ENCODE measurements at regions not wholly inside any gene's neighbourhood (a gene's known extent, or its start where the extent isn't known, plus 50 kb on each side); places are given as distances from the start of the nearest gene placed in this dataset.

- Mint-ChIP-seq H3K4me3 (no peak overlapping the region), H3K36me3 (no peaks in the 10 kb centered on the region), H3K9me3 (peaks cover 13% of the 10 kb centered on the region), H3K27me3 (ENCODE audit: insufficient read depth, low read depth) (no peaks in the 10 kb centered on the region), H3K27ac (no peak overlapping the region), H3K4me1 (no peaks in the 10 kb centered on the region)
- H4K20me1 ChIP-seq (ENCODE audit: low read depth) = no peaks in the 10 kb centered on the region
- no peaks in the 10 kb centered on the region for H3K79me2 ChIP-seq (ENCODE audit: low read depth)
- no peak overlapping the region for H2AFZ ChIP-seq (replicated peaks)
- H3K4me3 ChIP-seq = no peak overlapping the region
- no peak overlapping the region for H3K4me2 ChIP-seq
- H3F3A ChIP-seq (ENCODE audit: low read depth) = no peaks in the 10 kb centered on the region
- no peaks in the 10 kb centered on the region for H3K36me3 ChIP-seq
- TF ChIP-seq EZH2 (IDR thresholded peaks at IDR 0.05) (no peak), EZH2phosphoT487 (IDR thresholded peaks at IDR 0.05) (no peak)
- TF ChIP-seq, protein P1, sequence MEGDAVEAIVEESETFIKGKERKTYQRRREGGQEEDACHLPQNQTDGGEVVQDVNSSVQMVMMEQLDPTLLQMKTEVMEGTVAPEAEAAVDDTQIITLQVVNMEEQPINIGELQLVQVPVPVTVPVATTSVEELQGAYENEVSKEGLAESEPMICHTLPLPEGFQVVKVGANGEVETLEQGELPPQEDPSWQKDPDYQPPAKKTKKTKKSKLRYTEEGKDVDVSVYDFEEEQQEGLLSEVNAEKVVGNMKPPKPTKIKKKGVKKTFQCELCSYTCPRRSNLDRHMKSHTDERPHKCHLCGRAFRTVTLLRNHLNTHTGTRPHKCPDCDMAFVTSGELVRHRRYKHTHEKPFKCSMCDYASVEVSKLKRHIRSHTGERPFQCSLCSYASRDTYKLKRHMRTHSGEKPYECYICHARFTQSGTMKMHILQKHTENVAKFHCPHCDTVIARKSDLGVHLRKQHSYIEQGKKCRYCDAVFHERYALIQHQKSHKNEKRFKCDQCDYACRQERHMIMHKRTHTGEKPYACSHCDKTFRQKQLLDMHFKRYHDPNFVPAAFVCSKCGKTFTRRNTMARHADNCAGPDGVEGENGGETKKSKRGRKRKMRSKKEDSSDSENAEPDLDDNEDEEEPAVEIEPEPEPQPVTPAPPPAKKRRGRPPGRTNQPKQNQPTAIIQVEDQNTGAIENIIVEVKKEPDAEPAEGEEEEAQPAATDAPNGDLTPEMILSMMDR (IDR thresholded peaks at IDR 0.05) = no peak
- no peak for DNase-seq (ENCODE audit: low spot score)
- no peaks in the 10 kb centered on the region for H3K9me3 ChIP-seq (ENCODE audit: low read depth)
- no peaks in the 10 kb centered on the region for H3K4me1 ChIP-seq
- H3K27ac ChIP-seq = no peak overlapping the region
- no peaks in the 10 kb centered on the region for H3K27me3 ChIP-seq
- H3K9ac ChIP-seq = no peak overlapping the region
These were observed 129.9 kb downstream of the GALC start for GRCh38 chr14:87863047-87863446.

GRCh38 chr14:87852107-87852506, 140.9 kb downstream of the GALC start:
- H3K36me3 ChIP-seq = no peaks in the 10 kb centered on the region
- no peak overlapping the region for H3K27ac ChIP-seq
- TF ChIP-seq EZH2 (IDR thresholded peaks at IDR 0.05) (no peak), EZH2phosphoT487 (IDR thresholded peaks at IDR 0.05) (no peak)
- TF ChIP-seq, protein P1 (IDR thresholded peaks at IDR 0.05) = no peak
- no peaks in the 10 kb centered on the region for H3K36me3 Mint-ChIP-seq
- no peak for DNase-seq (ENCODE audit: low spot score)
- H3K4me2 ChIP-seq = no peak overlapping the region
- no peaks in the 10 kb centered on the region for H3F3A ChIP-seq (ENCODE audit: low read depth)
- H3K4me1 Mint-ChIP-seq = no peaks in the 10 kb centered on the region
- no peaks in the 10 kb centered on the region for H3K27me3 Mint-ChIP-seq (ENCODE audit: insufficient read depth, low read depth)
- no peak overlapping the region for H3K9ac ChIP-seq
- H3K4me1 ChIP-seq = no peaks in the 10 kb centered on the region
- H3K9me3 Mint-ChIP-seq = no peaks in the 10 kb centered on the region
- H3K4me3 ChIP-seq = no peak overlapping the region
- H3K27me3 ChIP-seq = no peaks in the 10 kb centered on the region
- H3K27ac Mint-ChIP-seq = no peak overlapping the region
- no peaks in the 10 kb centered on the region for H3K9me3 ChIP-seq (ENCODE audit: low read depth)
- H3K79me2 ChIP-seq (ENCODE audit: low read depth) = no peaks in the 10 kb centered on the region
- no peaks in the 10 kb centered on the region for H4K20me1 ChIP-seq (ENCODE audit: low read depth)
- H2AFZ ChIP-seq (replicated peaks) = no peak overlapping the region
- H3K4me3 Mint-ChIP-seq = no peak overlapping the region

DNA sequence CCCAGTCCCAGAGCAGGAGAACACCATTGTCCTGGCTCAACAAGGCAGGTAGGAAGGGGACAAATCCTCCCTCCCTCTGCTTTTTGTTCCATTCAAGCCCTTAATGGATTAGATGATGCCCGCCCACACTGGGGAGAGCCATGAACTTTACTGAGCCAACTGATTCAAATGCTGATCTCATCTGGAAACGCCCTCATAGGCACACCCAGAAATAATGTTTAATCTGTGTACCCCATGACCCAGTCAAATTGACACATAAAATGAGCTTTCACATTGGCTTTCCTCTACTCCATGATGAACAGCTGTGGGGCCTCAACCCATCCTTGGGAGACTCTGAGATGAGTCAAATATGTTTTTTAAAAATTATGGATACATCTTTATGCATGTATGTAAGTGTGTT, 141.8 kb downstream of the GALC start:
- Histone ChIP-seq H3F3A (ENCODE audit: low read depth) (no peaks in the 10 kb centered on the region), H3K4me2 (no peak overlapping the region), H3K9ac (no peak overlapping the region), H3K4me1 (no peaks in the 10 kb centered on the region), H3K4me3 (no peak overlapping the region), H4K20me1 (ENCODE audit: low read depth) (no peaks in the 10 kb centered on the region), H3K79me2 (ENCODE audit: low read depth) (no peaks in the 10 kb centered on the region), H3K27me3 (no peaks in the 10 kb centered on the region), H3K27ac (no peak overlapping the region), H2AFZ (replicated peaks) (no peak overlapping the region), H3K36me3 (no peaks in the 10 kb centered on the region), H3K9me3 (ENCODE audit: low read depth) (no peaks in the 10 kb centered on the region)
- TF ChIP-seq EZH2phosphoT487 (IDR thresholded peaks at IDR 0.05) = no peak
- TF ChIP-seq, protein P1 (IDR thresholded peaks at IDR 0.05) = no peak
- no peak for TF ChIP-seq EZH2 (IDR thresholded peaks at IDR 0.05)
- Mint-ChIP-seq H3K27ac (no peak overlapping the region), H3K4me3 (no peak overlapping the region), H3K4me1 (no peaks in the 10 kb centered on the region), H3K9me3 (no peaks in the 10 kb centered on the region), H3K27me3 (ENCODE audit: insufficient read depth, low read depth) (no peaks in the 10 kb centered on the region), H3K36me3 (no peaks in the 10 kb centered on the region)
- no peak for DNase-seq (ENCODE audit: low spot score)

All from neural progenitor cell (in vitro differentiated cells).